ENCODE measurements at regions not wholly inside any gene's neighbourhood (a gene's known extent, or its start where the extent isn't known, plus 50 kb on each side); places are given as distances from the start of the nearest gene placed in this dataset.

- no peak for TF ChIP-seq POLR2A (IDR thresholded peaks at IDR 0.05; ENCODE audit: low read length)
- TF ChIP-seq GATA1 (IDR thresholded peaks at IDR 0.05; ENCODE audit: low read depth, low read length), result no peak
These were observed 109.4 kb upstream of the TBCA start for GRCh38 chr5:77885519-77885918.

All from erythroblast (primary cell).